HepG2 (cell line): ENCODE measurements at regions not wholly inside any gene's neighbourhood (a gene's known extent, or its start where the extent isn't known, plus 50 kb on each side); places are given as distances from the start of the nearest gene placed in this dataset.

ENCODE experiments used
- ATAC-seq: fragments of 200-7000 bp; cut with Tn5 transposase; 3 replicates; pipeline ENCODE4 v1.9.1; 2020; ENCODE audit warnings: mild to moderate bottlenecking, moderate library complexity
- BruUV-seq: library from RNA; stranded (reverse); fragments of 400-500 nt; replicated peaks from 2 replicates; lab custom pipeline; 2021; lab: Mats Ljungman, UMichigan
- CTCF ChIA-PET: fragments of 300-600 bp; formaldehyde crosslinking; extraction: SDS; loops from one replicate; lab custom pipeline; 2021; ENCODE audit warnings: low total read pairs, inconsistent platforms, low intra/inter-chr PET ratio; lab: Yijun Ruan, JAX
- POLR2A ChIA-PET: fragments of 350-600 bp; sonication (Branson Sonifier 250); formaldehyde crosslinking; loops from one replicate; lab custom pipeline; 2020; ENCODE audit warnings: antibody characterized with exemption, inconsistent platforms; lab: Yijun Ruan, JAX
- DNase-seq: peaks from one replicate; pipeline ENCODE4 v3.0.0-alpha.2; 2015; ENCODE audit warnings: low spot score
- FAIRE-seq: peaks from 3 replicates; lab custom pipeline; 2011; peaks lifted over from hg19 to GRCh38; lab: Jason Lieb, UNC
- H2AFZ ChIP-seq: one replicate; pipeline ENCODE4 v1.6.1; 2011; ENCODE audit warnings: low read length, inconsistent platforms
- H3K27ac ChIP-seq: fragments of 300-600 bp; 3 replicates; pipeline ENCODE4 v1.8.0; 2011; ENCODE audit warnings: mixed run types, mild to moderate bottlenecking, mixed read lengths, low read length, inconsistent platforms; ENCODE audit not compliant: insufficient read depth; ENCODE audit errors: extremely low read length
- H3K27me3 ChIP-seq, 2 experiments: fragments of 200-600 bp in 1 of 2; 2 replicates in 1 of 2; 3 replicates in 1 of 2; pipeline versions ENCODE4 v1.6.0 to v1.8.0; 2011; ENCODE audit warnings: low read length in 2 of 2, mild to moderate bottlenecking in 2 of 2, moderate library complexity in 2 of 2, inconsistent platforms in 1 of 2; ENCODE audit not compliant: insufficient read depth in 2 of 2, control insufficient read depth in 1 of 2
- H3K36me3 ChIP-seq, 2 experiments: fragments of 200-600 bp in 1 of 2; replicated peaks in 1 of 2; 2 replicates in 1 of 2; 3 replicates in 1 of 2; pipeline versions ENCODE4 v1.5.1 to v1.8.0; 2011; ENCODE audit warnings: low read length in 2 of 2, inconsistent platforms in 1 of 2; ENCODE audit not compliant: insufficient read depth in 2 of 2, control insufficient read depth in 1 of 2
- H3K4me1 ChIP-seq: 2 replicates; pipeline ENCODE4 v1.5.1; 2012; ENCODE audit warnings: low read length, inconsistent platforms; ENCODE audit not compliant: insufficient read depth
- H3K4me2 ChIP-seq: 2 replicates; pipeline ENCODE4 v1.6.0; 2011; ENCODE audit warnings: low read depth, low read length, inconsistent platforms
- H3K4me3 ChIP-seq, 3 experiments: fragments of 200-600 bp in 1 of 3; sonication (generic), shearing (Covaris generic) in 1 of 3; replicated peaks in 1 of 3; 2 replicates each; pipeline ENCODE4 v1.5.1; 2011 to 2016; ENCODE audit warnings: low read length in 3 of 3, inconsistent platforms in 2 of 3, low read depth in 2 of 3, mild to moderate bottlenecking in 2 of 3, control low read depth in 1 of 3, mixed read lengths in 1 of 3; ENCODE audit not compliant: insufficient read depth in 1 of 3
- H3K79me2 ChIP-seq: one replicate; pipeline ENCODE4 v1.6.1; 2011; ENCODE audit warnings: low read length, inconsistent platforms; ENCODE audit not compliant: insufficient read depth
- H3K9ac ChIP-seq: 2 replicates; pipeline ENCODE4 v1.6.0; 2011; ENCODE audit warnings: mild to moderate bottlenecking, low read depth, low read length, inconsistent platforms; ENCODE audit not compliant: insufficient read depth
- H3K9me3 ChIP-seq: 2 replicates; pipeline ENCODE4 v1.5.1; 2012; ENCODE audit warnings: mild to moderate bottlenecking, low read length
- H4K20me1 ChIP-seq: 2 replicates; pipeline ENCODE4 v1.6.0; 2011; ENCODE audit warnings: inconsistent platforms, mild to moderate bottlenecking, low read length, moderate library complexity; ENCODE audit not compliant: insufficient read depth
- ATM ChIP-seq: fragments of 450-650 bp; IDR thresholded peaks from 2 replicates; pipeline ENCODE4 v1.7.1; 2017; ENCODE audit warnings: mild to moderate bottlenecking, borderline replicate concordance
- CREB1 ChIP-seq, 2 experiments: fragments of 450-650 bp in 1 of 2; IDR thresholded peaks; 2 replicates each; pipeline ENCODE4 v1.6.1; 2016 to 2017; ENCODE audit warnings: control low read depth in 1 of 2, mild to moderate bottlenecking in 1 of 2, missing compliant biosample characterization in 1 of 2, missing genetic modification characterization in 1 of 2
- ESRRA ChIP-seq: sonication (generic); formaldehyde crosslinking; IDR thresholded peaks from 2 replicates; pipeline ENCODE4 v1.5.1; 2020; ENCODE audit warnings: mild to moderate bottlenecking, low read depth, missing genetic modification reagents
- ETV5 ChIP-seq: IDR thresholded peaks from 2 replicates; pipeline ENCODE4 v1.6.1; 2018; ENCODE audit warnings: missing biosample characterization, missing genetic modification reagents, inconsistent platforms, borderline replicate concordance
- GZF1 ChIP-seq: sonication (generic); formaldehyde crosslinking; IDR thresholded peaks from 2 replicates; pipeline ENCODE4 v1.5.1; 2020; ENCODE audit warnings: mild to moderate bottlenecking, missing genetic modification reagents
- ISL2 ChIP-seq: sonication (generic); formaldehyde crosslinking; IDR thresholded peaks from 2 replicates; pipeline ENCODE4 v1.5.0; 2020; ENCODE audit warnings: missing genetic modification reagents
- RBM39 ChIP-seq: fragments of 200-400 bp; formaldehyde crosslinking; IDR thresholded peaks from one replicate; pipeline ENCODE4 v1.6.1; 2018; ENCODE audit warnings: antibody characterized with exemption, mild to moderate bottlenecking, low read depth, low read length; ENCODE audit not compliant: poor library complexity, severe bottlenecking
- SOX6 ChIP-seq, 2 experiments: fragments of 450-650 bp in 1 of 2; sonication (generic) in 1 of 2; formaldehyde crosslinking in 1 of 2; IDR thresholded peaks; 2 replicates each; pipeline versions ENCODE4 v1.4.0 to v1.6.1; 2017 to 2020; ENCODE audit warnings: antibody characterized with exemption in 1 of 2, mild to moderate bottlenecking in 1 of 2, missing genetic modification reagents in 1 of 2
- ZFP41 ChIP-seq: sonication (generic); formaldehyde crosslinking; IDR thresholded peaks from 2 replicates; pipeline ENCODE4 v1.4.0; 2020; ENCODE audit warnings: mild to moderate bottlenecking, missing genetic modification reagents, borderline replicate concordance
- ZIK1 ChIP-seq: sonication (generic); formaldehyde crosslinking; IDR thresholded peaks from 2 replicates; pipeline ENCODE4 v1.5.0; 2020; ENCODE audit warnings: mild to moderate bottlenecking, low read depth, missing genetic modification reagents, borderline replicate concordance
- ZNF292 ChIP-seq: sonication (generic); formaldehyde crosslinking; IDR thresholded peaks from 2 replicates; pipeline ENCODE4 v1.8.1; 2022; ENCODE audit warnings: mild to moderate bottlenecking, low read depth, missing genetic modification reagents, borderline replicate concordance
- ZNF33A ChIP-seq: sonication (generic); formaldehyde crosslinking; IDR thresholded peaks from 2 replicates; pipeline ENCODE4 v1.5.1; 2020; ENCODE audit warnings: missing genetic modification reagents, mild to moderate bottlenecking, moderate library complexity, borderline replicate concordance
- ZNF577 ChIP-seq: sonication (generic); formaldehyde crosslinking; IDR thresholded peaks from 2 replicates; pipeline ENCODE4 v1.4.0; 2020; ENCODE audit warnings: mild to moderate bottlenecking, low read depth, missing genetic modification reagents, borderline replicate concordance
- ZNF775 ChIP-seq: sonication (generic); formaldehyde crosslinking; IDR thresholded peaks from 2 replicates; pipeline ENCODE4 v1.4.0; 2020; ENCODE audit warnings: missing genetic modification reagents, mild to moderate bottlenecking, moderate library complexity, borderline replicate concordance
- WGBS: methylation state at CpG from one replicate; pipeline ENCODE4 v1.1.6; 2017; ENCODE audit warnings: low lambda C conversion rate; 5-methylcytosine and 5-hydroxymethylcytosine counted together
- in situ Hi-C: cut with HindIII; loops from 2 replicates; pipeline ENCODE4 v1.10.0; 2017; ENCODE audit warnings: low pct_unique_long_range_greater_than_20kb; ENCODE audit not compliant: extremely low pct_ligation_motif_present
- intact Hi-C: fragments of 100-400 bp; cut with micrococcal nuclease; formaldehyde crosslinking; loops from one replicate; pipeline ENCODE4 v1.10.0; 2022; ENCODE audit not compliant: unreplicated experiment
- TF ChIP-seq, protein P1 (sequence below): sonication (generic); formaldehyde crosslinking; IDR thresholded peaks from 2 replicates; pipeline ENCODE4 v1.5.0; 2020; ENCODE audit warnings: mild to moderate bottlenecking, missing genetic modification reagents, borderline replicate concordance
- TF ChIP-seq, protein P2 (sequence below): IDR thresholded peaks from 2 replicates; pipeline ENCODE4 v1.6.1; 2016; ENCODE audit warnings: mild to moderate bottlenecking
- TF ChIP-seq, protein P3 (sequence below): sonication (generic); formaldehyde crosslinking; IDR thresholded peaks from 2 replicates; pipeline ENCODE4 v1.5.0; 2020; ENCODE audit warnings: mild to moderate bottlenecking, missing genetic modification reagents

DNA sequence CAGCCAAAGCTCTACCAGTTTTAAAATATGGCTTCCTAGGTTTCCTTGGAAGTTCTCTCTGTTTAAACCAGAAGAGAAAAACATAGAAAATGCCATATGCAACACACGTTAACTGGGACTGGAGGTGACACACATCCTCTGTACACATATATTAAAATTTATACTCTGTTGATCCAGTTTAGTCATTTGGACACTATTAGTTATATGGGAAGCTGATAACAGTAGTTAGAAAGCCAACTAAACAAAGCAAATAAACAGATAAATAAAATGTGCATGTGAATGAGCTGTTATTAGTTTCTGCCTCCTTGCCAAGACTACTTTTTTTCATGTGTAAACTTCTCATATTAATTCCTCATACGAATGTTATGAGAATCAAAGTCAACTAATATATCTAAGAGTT is 1249.2 kb upstream of the CDH6 start:
- Histone ChIP-seq H3K36me3 (no peaks in the 10 kb centered on the region), H3K79me2 (no peaks in the 10 kb centered on the region), H3K4me1 (no peaks in the 10 kb centered on the region), H3K9ac (no peak overlapping the region), H4K20me1 (no peaks in the 10 kb centered on the region), H3K4me2 (no peak overlapping the region), H3K4me3 (no peak overlapping the region), H2AFZ (no peak overlapping the region), H3K9me3 (no peaks in the 10 kb centered on the region), H3K27ac (no peak overlapping the region), H3K27me3 (no peaks in the 10 kb centered on the region)
- in situ Hi-C loops, result no loop called here
- POLR2A ChIA-PET, result no interaction called here
- intact Hi-C loops, result no loop called here
- WGBS, result 7% methylated on average over 2 of the region's 2 CpGs
- DNase-seq (no peak), FAIRE-seq (no peak), ATAC-seq (no peak)
- CTCF ChIA-PET, result no interaction called here
- BruUV-seq, result no TSS peak
- TF ChIP-seq ESRRA, result no peak
- no peak for TF ChIP-seq ZNF775 (CRISPR knock-in tag)
- TF ChIP-seq, protein P1, sequence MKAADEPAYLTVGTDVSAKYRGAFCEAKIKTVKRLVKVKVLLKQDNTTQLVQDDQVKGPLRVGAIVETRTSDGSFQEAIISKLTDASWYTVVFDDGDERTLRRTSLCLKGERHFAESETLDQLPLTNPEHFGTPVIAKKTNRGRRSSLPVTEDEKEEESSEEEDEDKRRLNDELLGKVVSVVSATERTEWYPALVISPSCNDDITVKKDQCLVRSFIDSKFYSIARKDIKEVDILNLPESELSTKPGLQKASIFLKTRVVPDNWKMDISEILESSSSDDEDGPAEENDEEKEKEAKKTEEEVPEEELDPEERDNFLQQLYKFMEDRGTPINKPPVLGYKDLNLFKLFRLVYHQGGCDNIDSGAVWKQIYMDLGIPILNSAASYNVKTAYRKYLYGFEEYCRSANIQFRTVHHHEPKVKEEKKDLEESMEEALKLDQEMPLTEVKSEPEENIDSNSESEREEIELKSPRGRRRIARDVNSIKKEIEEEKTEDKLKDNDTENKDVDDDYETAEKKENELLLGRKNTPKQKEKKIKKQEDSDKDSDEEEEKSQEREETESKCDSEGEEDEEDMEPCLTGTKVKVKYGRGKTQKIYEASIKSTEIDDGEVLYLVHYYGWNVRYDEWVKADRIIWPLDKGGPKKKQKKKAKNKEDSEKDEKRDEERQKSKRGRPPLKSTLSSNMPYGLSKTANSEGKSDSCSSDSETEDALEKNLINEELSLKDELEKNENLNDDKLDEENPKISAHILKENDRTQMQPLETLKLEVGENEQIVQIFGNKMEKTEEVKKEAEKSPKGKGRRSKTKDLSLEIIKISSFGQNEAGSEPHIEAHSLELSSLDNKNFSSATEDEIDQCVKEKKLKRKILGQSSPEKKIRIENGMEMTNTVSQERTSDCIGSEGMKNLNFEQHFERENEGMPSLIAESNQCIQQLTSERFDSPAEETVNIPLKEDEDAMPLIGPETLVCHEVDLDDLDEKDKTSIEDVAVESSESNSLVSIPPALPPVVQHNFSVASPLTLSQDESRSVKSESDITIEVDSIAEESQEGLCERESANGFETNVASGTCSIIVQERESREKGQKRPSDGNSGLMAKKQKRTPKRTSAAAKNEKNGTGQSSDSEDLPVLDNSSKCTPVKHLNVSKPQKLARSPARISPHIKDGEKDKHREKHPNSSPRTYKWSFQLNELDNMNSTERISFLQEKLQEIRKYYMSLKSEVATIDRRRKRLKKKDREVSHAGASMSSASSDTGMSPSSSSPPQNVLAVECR (CRISPR knock-in tag), result no peak
- TF ChIP-seq, protein P2, sequence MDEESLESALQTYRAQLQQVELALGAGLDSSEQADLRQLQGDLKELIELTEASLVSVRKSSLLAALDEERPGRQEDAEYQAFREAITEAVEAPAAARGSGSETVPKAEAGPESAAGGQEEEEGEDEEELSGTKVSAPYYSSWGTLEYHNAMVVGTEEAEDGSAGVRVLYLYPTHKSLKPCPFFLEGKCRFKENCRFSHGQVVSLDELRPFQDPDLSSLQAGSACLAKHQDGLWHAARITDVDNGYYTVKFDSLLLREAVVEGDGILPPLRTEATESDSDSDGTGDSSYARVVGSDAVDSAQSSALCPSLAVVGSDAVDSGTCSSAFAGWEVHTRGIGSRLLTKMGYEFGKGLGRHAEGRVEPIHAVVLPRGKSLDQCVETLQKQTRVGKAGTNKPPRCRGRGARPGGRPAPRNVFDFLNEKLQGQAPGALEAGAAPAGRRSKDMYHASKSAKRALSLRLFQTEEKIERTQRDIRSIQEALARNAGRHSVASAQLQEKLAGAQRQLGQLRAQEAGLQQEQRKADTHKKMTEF, result no peak
- TF ChIP-seq CREB1 (IDR thresholded peaks at IDR 0.05), result no peak
- no peak for TF ChIP-seq CREB1 (CRISPR knock-in tag; IDR thresholded peaks at IDR 0.05)
- no peak for TF ChIP-seq ISL2 (CRISPR knock-in tag)
- no peak for TF ChIP-seq ATM
- TF ChIP-seq ZIK1 (CRISPR knock-in tag), result no peak
- no peak for TF ChIP-seq ZNF577
- no peak for TF ChIP-seq ETV5
- no peak for TF ChIP-seq ZFP41
- TF ChIP-seq RBM39, result no peak
- TF ChIP-seq GZF1 (CRISPR knock-in tag), result no peak
- TF ChIP-seq ZNF292 (CRISPR knock-in tag), result no peak
- TF ChIP-seq ZNF33A (CRISPR knock-in tag), result no peak
- TF ChIP-seq SOX6 (IDR thresholded peaks at IDR 0.05), result no peak
- TF ChIP-seq SOX6 (CRISPR knock-in tag; IDR thresholded peaks at IDR 0.05), result no peak
- TF ChIP-seq, protein P3, sequence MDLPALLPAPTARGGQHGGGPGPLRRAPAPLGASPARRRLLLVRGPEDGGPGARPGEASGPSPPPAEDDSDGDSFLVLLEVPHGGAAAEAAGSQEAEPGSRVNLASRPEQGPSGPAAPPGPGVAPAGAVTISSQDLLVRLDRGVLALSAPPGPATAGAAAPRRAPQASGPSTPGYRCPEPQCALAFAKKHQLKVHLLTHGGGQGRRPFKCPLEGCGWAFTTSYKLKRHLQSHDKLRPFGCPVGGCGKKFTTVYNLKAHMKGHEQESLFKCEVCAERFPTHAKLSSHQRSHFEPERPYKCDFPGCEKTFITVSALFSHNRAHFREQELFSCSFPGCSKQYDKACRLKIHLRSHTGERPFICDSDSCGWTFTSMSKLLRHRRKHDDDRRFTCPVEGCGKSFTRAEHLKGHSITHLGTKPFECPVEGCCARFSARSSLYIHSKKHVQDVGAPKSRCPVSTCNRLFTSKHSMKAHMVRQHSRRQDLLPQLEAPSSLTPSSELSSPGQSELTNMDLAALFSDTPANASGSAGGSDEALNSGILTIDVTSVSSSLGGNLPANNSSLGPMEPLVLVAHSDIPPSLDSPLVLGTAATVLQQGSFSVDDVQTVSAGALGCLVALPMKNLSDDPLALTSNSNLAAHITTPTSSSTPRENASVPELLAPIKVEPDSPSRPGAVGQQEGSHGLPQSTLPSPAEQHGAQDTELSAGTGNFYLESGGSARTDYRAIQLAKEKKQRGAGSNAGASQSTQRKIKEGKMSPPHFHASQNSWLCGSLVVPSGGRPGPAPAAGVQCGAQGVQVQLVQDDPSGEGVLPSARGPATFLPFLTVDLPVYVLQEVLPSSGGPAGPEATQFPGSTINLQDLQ (CRISPR knock-in tag), result no peak
